CD4-positive, alpha-beta memory T cell (primary cell): ENCODE measurements at regions not wholly inside any gene's neighbourhood (a gene's known extent, or its start where the extent isn't known, plus 50 kb on each side); places are given as distances from the start of the nearest gene placed in this dataset.
"Not testable (repeated sequence)": the region's sequence is repeated elsewhere in the genome, so short reads cannot be mapped to it uniquely, and the experiment has no call there.

Experiments used
- CTCF ChIA-PET: fragments of 350-600 bp; sonication (Branson Sonifier 250); formaldehyde crosslinking; loops from one replicate; lab custom pipeline; 2021; ENCODE audit warnings: inconsistent platforms; ENCODE audit not compliant: partially characterized antibody; lab: Charles Lee
- POLR2A ChIA-PET: fragments of 350-600 bp; sonication (Branson Sonifier 250); formaldehyde crosslinking; loops from one replicate; lab custom pipeline; 2021; ENCODE audit not compliant: partially characterized antibody; lab: Charles Lee
- DNase-seq, 5 donors: peaks; one replicate each; pipeline versions ENCODE4 v3.0.0 to v3.0.0-alpha.2; 2020 to 2022; ENCODE audit warnings: mixed read lengths in 1 of 5
- H3K27ac ChIP-seq: one replicate; pipeline ENCODE4 v1.7.0; 2013; ENCODE audit warnings: low read depth, low read length
- H3K27me3 ChIP-seq: 2 replicates; pipeline ENCODE4 v1.7.0; 2013; ENCODE audit warnings: mild to moderate bottlenecking, low read length, moderate library complexity; ENCODE audit not compliant: insufficient read depth
- H3K36me3 ChIP-seq: 2 replicates; pipeline ENCODE4 v1.7.0; 2013; ENCODE audit warnings: mild to moderate bottlenecking, low read length, moderate library complexity; ENCODE audit not compliant: insufficient read depth
- H3K4me1 ChIP-seq: 2 replicates; pipeline ENCODE4 v1.7.0; 2013; ENCODE audit warnings: mild to moderate bottlenecking, low read length, moderate library complexity; ENCODE audit not compliant: insufficient read depth
- H3K4me3 ChIP-seq, 2 donors: one replicate each; pipeline ENCODE4 v1.7.0; 2013; ENCODE audit warnings: low read length in 2 of 2, mild to moderate bottlenecking in 1 of 2
- H3K9me3 ChIP-seq, 2 donors: one replicate each; pipeline ENCODE4 v1.7.0; 2013; ENCODE audit warnings: low read length in 2 of 2, control low read depth in 1 of 2; ENCODE audit not compliant: control insufficient read depth in 1 of 2
- H3K27ac Mint-ChIP-seq, 7 donors: one replicate each; pipeline ENCODE4 v1.8.0; 2020 to 2021; ENCODE audit warnings: mixed read lengths in 7 of 7, mild to moderate bottlenecking in 6 of 7, inconsistent platforms in 3 of 7, moderate library complexity in 3 of 7
- H3K27me3 Mint-ChIP-seq, 2 donors: one replicate each; pipeline ENCODE4 v1.8.0; 2020 to 2021; ENCODE audit warnings: mixed read lengths in 2 of 2
- H3K36me3 Mint-ChIP-seq, 2 donors: one replicate each; pipeline ENCODE4 v1.8.0; 2020 to 2021; ENCODE audit warnings: mixed read lengths in 2 of 2, inconsistent platforms in 1 of 2, mild to moderate bottlenecking in 1 of 2
- H3K4me1 Mint-ChIP-seq, 4 donors: one replicate each; pipeline ENCODE4 v1.8.0; 2020 to 2021; ENCODE audit warnings: mixed read lengths in 4 of 4, mild to moderate bottlenecking in 1 of 4
- H3K4me3 Mint-ChIP-seq, 8 donors: one replicate each; pipeline ENCODE4 v1.8.0; 2020 to 2021; ENCODE audit warnings: mixed read lengths in 8 of 8, mild to moderate bottlenecking in 7 of 8, moderate library complexity in 6 of 8, inconsistent platforms in 3 of 8
- H3K9me3 Mint-ChIP-seq, 8 donors: one replicate each; pipeline ENCODE4 v1.8.0; 2020 to 2021; ENCODE audit warnings: mixed read lengths in 8 of 8, mild to moderate bottlenecking in 5 of 8, inconsistent platforms in 3 of 8, moderate library complexity in 1 of 8
- intact Hi-C: fragments of 100-400 bp; cut with micrococcal nuclease; formaldehyde crosslinking; loops from one replicate; pipeline ENCODE4 v1.15.1; 2023

GRCh38 chr4:26239801-26240200, 81.0 kb upstream of the RBPJ start:
- Mint-ChIP-seq H3K9me3 (no peaks in the 10 kb centered on the region), H3K27ac (no peak overlapping the region), H3K4me3 (no peak overlapping the region), H3K27me3 (no peaks in the 10 kb centered on the region), H3K36me3 (no peaks in the 10 kb centered on the region), H3K4me1 (no peaks in the 10 kb centered on the region)
- intact Hi-C loops = no loop called here
- Histone ChIP-seq H3K27ac (no peak overlapping the region), H3K36me3 (no peaks in the 10 kb centered on the region), H3K9me3 (no peaks in the 10 kb centered on the region), H3K4me3 (no peak overlapping the region), H3K27me3 (no peaks in the 10 kb centered on the region), H3K4me1 (no peaks in the 10 kb centered on the region)
- CTCF ChIA-PET = no interaction called here
- POLR2A ChIA-PET = no interaction called here
- DNase-seq = no peak

GRCh38 chr4:26241179-26241578, 79.6 kb upstream of the RBPJ start:
- H3K9me3 Mint-ChIP-seq = no peaks in the 10 kb centered on the region
- DNase-seq = no peak
- no peak overlapping the region for H3K4me3 Mint-ChIP-seq
- ChIA-PET CTCF (no interaction called here), POLR2A (no interaction called here)
- H3K36me3 Mint-ChIP-seq = no peaks in the 10 kb centered on the region
- Histone ChIP-seq H3K9me3 (no peaks in the 10 kb centered on the region), H3K27me3 (no peaks in the 10 kb centered on the region), H3K4me1 (no peaks in the 10 kb centered on the region), H3K36me3 (no peaks in the 10 kb centered on the region), H3K4me3 (no peak overlapping the region), H3K27ac (no peak overlapping the region)
- intact Hi-C loops = no loop called here
- H3K4me1 Mint-ChIP-seq = no peaks in the 10 kb centered on the region
- no peak overlapping the region for H3K27ac Mint-ChIP-seq
- no peaks in the 10 kb centered on the region for H3K27me3 Mint-ChIP-seq

- H3K9me3 Mint-ChIP-seq = no peaks in the 10 kb centered on the region
- POLR2A ChIA-PET = no interaction called here
- CTCF ChIA-PET = no interaction called here
- intact Hi-C loops = no loop called here
- H3K4me3 ChIP-seq = no peak overlapping the region
- H3K4me1 ChIP-seq = no peaks in the 10 kb centered on the region
- no peaks in the 10 kb centered on the region for H3K27me3 Mint-ChIP-seq
- H3K4me1 Mint-ChIP-seq = no peaks in the 10 kb centered on the region
- DNase-seq = no peak
- H3K27ac ChIP-seq = no peak overlapping the region
- no peaks in the 10 kb centered on the region for H3K36me3 Mint-ChIP-seq
- no peak overlapping the region for H3K4me3 Mint-ChIP-seq
- no peaks in the 10 kb centered on the region for H3K9me3 ChIP-seq
- H3K36me3 ChIP-seq = no peaks in the 10 kb centered on the region
- H3K27me3 ChIP-seq = no peaks in the 10 kb centered on the region
- no peak overlapping the region for H3K27ac Mint-ChIP-seq
Observed at GRCh38 chr4:26242451-26242850, 78.4 kb upstream of the RBPJ start.

GRCh38 chr4:26244138-26244537, 76.7 kb upstream of the RBPJ start:
- H3K4me1 ChIP-seq, H3K27me3 Mint-ChIP-seq, intact Hi-C loops, H3K9me3 ChIP-seq, H3K36me3 Mint-ChIP-seq, H3K4me3 Mint-ChIP-seq, H3K9me3 Mint-ChIP-seq, H3K36me3 ChIP-seq, CTCF ChIA-PET, H3K27me3 ChIP-seq, H3K27ac ChIP-seq, DNase-seq, POLR2A ChIA-PET, H3K27ac Mint-ChIP-seq, H3K4me3 ChIP-seq, H3K4me1 Mint-ChIP-seq: not testable (repeated sequence)

- no peak for DNase-seq
- no peak overlapping the region for H3K27ac Mint-ChIP-seq
- H3K27me3 Mint-ChIP-seq = no peaks in the 10 kb centered on the region
- Histone ChIP-seq H3K9me3 (no peaks in the 10 kb centered on the region), H3K4me1 (no peaks in the 10 kb centered on the region), H3K27ac (no peak overlapping the region), H3K27me3 (no peaks in the 10 kb centered on the region), H3K36me3 (no peaks in the 10 kb centered on the region), H3K4me3 (no peak overlapping the region)
- H3K36me3 Mint-ChIP-seq = no peaks in the 10 kb centered on the region
- CTCF ChIA-PET = interaction anchor here (0.9 kb wide), 1 partner anchor 13 kb away, joined by 5 read pairs; no protein-coding TSS in a partner anchor
- intact Hi-C loops = no loop called here
- POLR2A ChIA-PET = no interaction called here
- no peaks in the 10 kb centered on the region for H3K4me1 Mint-ChIP-seq
- H3K4me3 Mint-ChIP-seq = no peak overlapping the region
- H3K9me3 Mint-ChIP-seq = no peaks in the 10 kb centered on the region
Observed at GRCh38 chr4:26248647-26249046, 72.2 kb upstream of the RBPJ start.

- Mint-ChIP-seq H3K4me1 (no peaks in the 10 kb centered on the region), H3K27ac (no peak overlapping the region), H3K4me3 (no peak overlapping the region), H3K36me3 (no peaks in the 10 kb centered on the region), H3K27me3 (no peaks in the 10 kb centered on the region), H3K9me3 (no peaks in the 10 kb centered on the region)
- Histone ChIP-seq H3K27me3 (no peaks in the 10 kb centered on the region), H3K36me3 (no peaks in the 10 kb centered on the region), H3K4me1 (no peaks in the 10 kb centered on the region), H3K27ac (no peak overlapping the region), H3K9me3 (no peaks in the 10 kb centered on the region), H3K4me3 (no peak overlapping the region)
- ChIA-PET POLR2A (no interaction called here), CTCF (no interaction called here)
- intact Hi-C loops = no loop called here
- no peak for DNase-seq
Observed at GRCh38 chr4:26252349-26253025, 68.3 kb upstream of the RBPJ start.

- ChIA-PET CTCF (no interaction called here), POLR2A (no interaction called here)
- H3K27ac Mint-ChIP-seq = no peak overlapping the region
- Histone ChIP-seq H3K9me3 (no peaks in the 10 kb centered on the region), H3K27ac (no peak overlapping the region), H3K4me1 (no peaks in the 10 kb centered on the region), H3K4me3 (no peak overlapping the region), H3K27me3 (no peaks in the 10 kb centered on the region), H3K36me3 (no peaks in the 10 kb centered on the region)
- peaks cover 0 to 2% of the 10 kb centered on the region in 2 donors for H3K27me3 Mint-ChIP-seq
- H3K36me3 Mint-ChIP-seq = no peaks in the 10 kb centered on the region
- intact Hi-C loops = no loop called here
- peaks cover 0 to 2% (median 0%) of the 10 kb centered on the region in 8 donors for H3K9me3 Mint-ChIP-seq
- H3K4me3 Mint-ChIP-seq = peak overlapping the region in 1 of 8 donors; percentile 67
- DNase-seq = no peak
- no peaks in the 10 kb centered on the region for H3K4me1 Mint-ChIP-seq
Observed at GRCh38 chr4:26253968-26254367, 66.8 kb upstream of the RBPJ start.
